Endothelial cell of umbilical vein (primary cell): ENCODE measurements at regions not wholly inside any gene's neighbourhood (a gene's known extent, or its start where the extent isn't known, plus 50 kb on each side); places are given as distances from the start of the nearest gene placed in this dataset.
A peak's percentile ranks its signal among the peaks of the same experiment; 100 is the strongest.

ENCODE experiments used
- BruUV-seq: library from RNA; stranded (reverse); fragments of 400-500 nt; replicated peaks from 2 replicates; lab custom pipeline; 2021; lab: Mats Ljungman, UMichigan
- CTCF ChIA-PET: fragments of 300-600, 350-600 bp; sonication (Branson Sonifier 250); formaldehyde crosslinking; loops from one replicate; lab custom pipeline; 2021; ENCODE audit warnings: antibody characterized with exemption, inconsistent platforms; lab: Charles Lee
- POLR2A ChIA-PET: fragments of 300-600, 350-600 bp; sonication (Branson Sonifier 250); formaldehyde crosslinking; loops from one replicate; lab custom pipeline; 2021; ENCODE audit warnings: antibody characterized with exemption, inconsistent platforms; lab: Charles Lee
- DNase-seq: peaks from one replicate; pipeline ENCODE4 v3.0.0-alpha.2; 2011; ENCODE audit warnings: low read depth, low spot score
- FAIRE-seq: peaks from 2 replicates; lab custom pipeline; 2011; peaks lifted over from hg19 to GRCh38; lab: Jason Lieb, UNC
- H2AFZ ChIP-seq: 2 replicates; pipeline ENCODE4 v1.6.0; 2012; ENCODE audit warnings: low read depth, low read length, control low read depth, inconsistent platforms
- H3K27ac ChIP-seq: 2 replicates; pipeline ENCODE4 v1.5.1; 2011; ENCODE audit warnings: low read depth, mild to moderate bottlenecking, control low read depth, low read length, moderate library complexity; ENCODE audit not compliant: insufficient read depth
- H3K27me3 ChIP-seq, 2 experiments: 2 replicates each; pipeline versions ENCODE4 v1.6.0 to v1.6.1; 2011; ENCODE audit warnings: low read length in 2 of 2, mixed read lengths in 1 of 2; ENCODE audit not compliant: control insufficient read depth in 2 of 2, insufficient read depth in 2 of 2
- H3K36me3 ChIP-seq, 2 experiments: 2 replicates in 1 of 2; 3 replicates in 1 of 2; pipeline ENCODE4 v1.5.1; 2011; ENCODE audit warnings: low read length in 2 of 2, mild to moderate bottlenecking in 1 of 2, moderate library complexity in 1 of 2; ENCODE audit not compliant: control insufficient read depth in 2 of 2, insufficient read depth in 2 of 2; ENCODE audit errors: extremely low read depth in 1 of 2
- H3K4me1 ChIP-seq: 3 replicates; pipeline ENCODE4 v1.5.1; 2011; ENCODE audit warnings: mild to moderate bottlenecking, low read length; ENCODE audit not compliant: control insufficient read depth, insufficient read depth; ENCODE audit errors: extremely low read depth
- H3K4me2 ChIP-seq: 2 replicates; pipeline ENCODE4 v1.6.1; 2011; ENCODE audit warnings: low read length, control low read depth, mixed read lengths; ENCODE audit not compliant: insufficient read depth
- H3K4me3 ChIP-seq, 3 experiments: fragments of 200-600 bp in 1 of 3; sonication (generic), shearing (Covaris generic) in 1 of 3; replicated peaks in 1 of 3; 2 replicates each; pipeline ENCODE4 v1.5.1; 2011 to 2016; ENCODE audit warnings: control low read depth in 3 of 3, low read length in 3 of 3, mild to moderate bottlenecking in 2 of 3, inconsistent platforms in 1 of 3, low read depth in 1 of 3, moderate library complexity in 1 of 3; ENCODE audit not compliant: insufficient read depth in 1 of 3
- H3K79me2 ChIP-seq: 2 replicates; pipeline ENCODE4 v1.6.0; 2012; ENCODE audit warnings: low read length, inconsistent platforms; ENCODE audit not compliant: control insufficient read depth, insufficient read depth
- H3K9ac ChIP-seq: replicated peaks from 2 replicates; pipeline ENCODE3; 2011; ENCODE audit warnings: low read length, control low read depth; ENCODE audit not compliant: insufficient read depth; ENCODE audit errors: extremely low read depth
- H3K9me1 ChIP-seq: replicated peaks from 3 replicates; pipeline ENCODE4 v1.6.0; 2011; ENCODE audit warnings: mild to moderate bottlenecking, low read length; ENCODE audit not compliant: control insufficient read depth, insufficient read depth; ENCODE audit errors: extremely low read depth
- H3K9me3 ChIP-seq: replicated peaks from 2 replicates; pipeline ENCODE4 v1.5.1; 2012; ENCODE audit warnings: low read length, inconsistent platforms; ENCODE audit not compliant: control insufficient read depth, insufficient read depth
- H4K20me1 ChIP-seq: replicated peaks from 2 replicates; pipeline ENCODE3; 2011; ENCODE audit warnings: mild to moderate bottlenecking, low read length; ENCODE audit not compliant: control insufficient read depth, insufficient read depth; ENCODE audit errors: extremely low read depth
- EZH2 ChIP-seq: IDR thresholded peaks from 2 replicates; pipeline ENCODE4 v1.6.1; 2012; ENCODE audit warnings: borderline replicate concordance, low read depth, mild to moderate bottlenecking, moderate library complexity, low read length, inconsistent platforms; ENCODE audit not compliant: severe bottlenecking
- dilution Hi-C: fragments of 300-500 bp; cut with MboI; formaldehyde crosslinking; loops from one replicate; pipeline ENCODE4 v1.15.0; 2019; ENCODE audit warnings: low sequenced_read_pairs; ENCODE audit not compliant: extremely low pct_ligation_motif_present
- intact Hi-C: fragments of 100-400 bp; cut with micrococcal nuclease; formaldehyde crosslinking; loops from one replicate; pipeline ENCODE4 v1.10.0; 2022
- TF ChIP-seq, protein P1 (sequence below), 2 donors: IDR thresholded peaks; 1 replicate in 1 of 2; 2 replicates in 1 of 2; pipeline ENCODE4 v1.5.1; 2011; ENCODE audit warnings: low read length in 2 of 2, mild to moderate bottlenecking in 2 of 2, moderate library complexity in 2 of 2, control low read depth in 1 of 2, inconsistent platforms in 1 of 2, low read depth in 1 of 2; ENCODE audit not compliant: insufficient read depth in 1 of 2; ENCODE audit errors: extremely low read depth in 1 of 2

DNA sequence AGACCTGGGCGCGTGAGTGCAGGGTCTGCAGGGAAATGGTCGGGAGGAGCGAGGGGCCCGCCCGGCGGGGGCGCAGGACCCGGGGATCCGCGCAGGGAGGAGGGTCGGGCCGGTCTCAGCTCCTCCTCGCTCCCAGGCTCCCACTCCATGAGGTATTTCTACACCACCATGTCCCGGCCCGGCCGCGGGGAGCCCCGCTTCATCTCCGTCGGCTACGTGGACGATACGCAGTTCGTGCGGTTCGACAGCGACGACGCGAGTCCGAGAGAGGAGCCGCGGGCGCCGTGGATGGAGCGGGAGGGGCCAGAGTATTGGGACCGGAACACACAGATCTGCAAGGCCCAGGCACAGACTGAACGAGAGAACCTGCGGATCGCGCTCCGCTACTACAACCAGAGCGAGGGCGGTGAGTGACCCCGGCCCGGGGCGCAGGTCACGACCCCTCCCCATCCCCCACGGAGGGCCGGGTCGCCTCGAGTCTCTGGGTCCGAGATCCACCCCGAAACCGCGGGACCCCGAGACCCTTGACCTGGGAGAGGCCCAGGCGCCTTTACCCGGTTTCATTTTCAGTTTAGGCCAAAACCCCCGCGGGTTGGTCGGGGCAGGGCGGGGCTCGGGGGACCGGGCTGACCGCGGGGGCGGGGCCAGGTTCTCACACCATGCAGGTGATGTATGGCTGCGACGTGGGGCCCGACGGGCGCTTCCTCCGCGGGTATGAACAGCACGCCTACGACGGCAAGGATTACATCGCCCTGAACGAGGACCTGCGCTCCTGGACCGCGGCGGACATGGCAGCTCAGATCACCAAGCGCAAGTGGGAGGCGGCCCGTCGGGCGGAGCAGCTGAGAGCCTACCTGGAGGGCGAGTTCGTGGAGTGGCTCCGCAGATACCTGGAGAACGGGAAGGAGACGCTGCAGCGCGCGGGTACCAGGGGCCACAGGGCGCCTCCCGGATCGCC is 54.2 kb upstream of the HLA-A start:
- dilution Hi-C loops = no loop called here

More for the DNA sequence above, 54.2 kb upstream of the HLA-A start:
- no peaks in the 10 kb centered on the region for H3K9me3 ChIP-seq
- no peak overlapping the region for H3K27ac ChIP-seq
- intact Hi-C loops = loop anchor here (1.0 to 5.0 kb wide), 4 partner anchors 41 to 135 kb away; no protein-coding TSS in a partner anchor
- POLR2A ChIA-PET = no interaction called here
- H3K36me3 ChIP-seq = no peaks in the 10 kb centered on the region
- H2AFZ ChIP-seq = peak overlapping the region; percentile 91
- H3K79me2 ChIP-seq = no peaks in the 10 kb centered on the region
- H3K9ac ChIP-seq = peak overlapping the region; percentile 16
- peaks cover 19 to 23% of the 10 kb centered on the region in 2 experiments for H3K27me3 ChIP-seq
- H3K4me3 ChIP-seq = peak overlapping the region; percentile 43 to 53 (median 46)
- H3K9me1 ChIP-seq = no peaks in the 10 kb centered on the region
- peak; percentile 10 for DNase-seq
- BruUV-seq = no TSS peak
- peaks cover 5% of the 10 kb centered on the region for H3K4me1 ChIP-seq
- CTCF ChIA-PET = interaction anchor here (1.5 kb wide), 1 partner anchor 23 kb away, joined by 3 read pairs; no protein-coding TSS in a partner anchor
- peak; percentile 37 for FAIRE-seq
- H3K4me2 ChIP-seq = peak overlapping the region; percentile 76
- H4K20me1 ChIP-seq = no peaks in the 10 kb centered on the region
- TF ChIP-seq, protein P1, sequence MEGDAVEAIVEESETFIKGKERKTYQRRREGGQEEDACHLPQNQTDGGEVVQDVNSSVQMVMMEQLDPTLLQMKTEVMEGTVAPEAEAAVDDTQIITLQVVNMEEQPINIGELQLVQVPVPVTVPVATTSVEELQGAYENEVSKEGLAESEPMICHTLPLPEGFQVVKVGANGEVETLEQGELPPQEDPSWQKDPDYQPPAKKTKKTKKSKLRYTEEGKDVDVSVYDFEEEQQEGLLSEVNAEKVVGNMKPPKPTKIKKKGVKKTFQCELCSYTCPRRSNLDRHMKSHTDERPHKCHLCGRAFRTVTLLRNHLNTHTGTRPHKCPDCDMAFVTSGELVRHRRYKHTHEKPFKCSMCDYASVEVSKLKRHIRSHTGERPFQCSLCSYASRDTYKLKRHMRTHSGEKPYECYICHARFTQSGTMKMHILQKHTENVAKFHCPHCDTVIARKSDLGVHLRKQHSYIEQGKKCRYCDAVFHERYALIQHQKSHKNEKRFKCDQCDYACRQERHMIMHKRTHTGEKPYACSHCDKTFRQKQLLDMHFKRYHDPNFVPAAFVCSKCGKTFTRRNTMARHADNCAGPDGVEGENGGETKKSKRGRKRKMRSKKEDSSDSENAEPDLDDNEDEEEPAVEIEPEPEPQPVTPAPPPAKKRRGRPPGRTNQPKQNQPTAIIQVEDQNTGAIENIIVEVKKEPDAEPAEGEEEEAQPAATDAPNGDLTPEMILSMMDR (IDR thresholded peaks at IDR 0.05; ENCODE audit: extremely low read depth in 1 of 2, insufficient read depth in 1 of 2, low read depth in 1 of 2, low read length in 2 of 2) = no peak
- TF ChIP-seq EZH2 = peak; percentile 85
